ENCODE measurements at regions not wholly inside any gene's neighbourhood (a gene's known extent, or its start where the extent isn't known, plus 50 kb on each side); places are given as distances from the start of the nearest gene placed in this dataset.

DNA sequence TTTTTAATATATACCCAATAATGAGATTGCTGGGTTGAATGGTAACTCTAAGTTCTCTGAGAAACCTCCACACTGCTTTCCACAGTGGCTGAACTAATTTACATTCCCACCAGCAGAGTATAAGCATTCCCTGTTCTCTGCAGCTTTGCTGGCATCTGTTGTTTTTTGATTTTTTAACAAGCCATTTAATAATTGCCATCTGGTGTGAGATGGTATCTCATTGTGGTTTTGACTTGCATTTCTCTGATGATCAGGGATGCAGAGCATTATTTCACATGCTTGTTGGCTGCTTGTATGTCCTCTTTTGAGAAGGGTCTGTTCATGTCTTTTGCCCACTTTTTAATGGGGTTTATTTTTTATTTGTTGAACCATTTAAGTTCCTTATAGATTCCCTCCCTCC, 75.0 kb upstream of the EPHB3 start:
- Histone ChIP-seq H3K9me3 (no peaks in the 10 kb centered on the region), H3K4me3 (no peak overlapping the region), H3K36me3 (no peaks in the 10 kb centered on the region), H3K4me1 (peaks cover 0 to 9% (median 0%) of the 10 kb centered on the region in 6 donors), H3K27me3 (replicated peaks in 1 of 7) (peaks cover 0 to 13% (median 5%) of the 10 kb centered on the region in 7 donors), H3K27ac (no peak overlapping the region)
- intact Hi-C loops (cut with DNase I; ENCODE audit: low total_unique reads), result no loop called here
- TF ChIP-seq POLR2A (IDR thresholded peaks at IDR 0.05) (no peak), POLR2AphosphoS5 (IDR thresholded peaks at IDR 0.05) (no peak)
- TF ChIP-seq, protein P1, sequence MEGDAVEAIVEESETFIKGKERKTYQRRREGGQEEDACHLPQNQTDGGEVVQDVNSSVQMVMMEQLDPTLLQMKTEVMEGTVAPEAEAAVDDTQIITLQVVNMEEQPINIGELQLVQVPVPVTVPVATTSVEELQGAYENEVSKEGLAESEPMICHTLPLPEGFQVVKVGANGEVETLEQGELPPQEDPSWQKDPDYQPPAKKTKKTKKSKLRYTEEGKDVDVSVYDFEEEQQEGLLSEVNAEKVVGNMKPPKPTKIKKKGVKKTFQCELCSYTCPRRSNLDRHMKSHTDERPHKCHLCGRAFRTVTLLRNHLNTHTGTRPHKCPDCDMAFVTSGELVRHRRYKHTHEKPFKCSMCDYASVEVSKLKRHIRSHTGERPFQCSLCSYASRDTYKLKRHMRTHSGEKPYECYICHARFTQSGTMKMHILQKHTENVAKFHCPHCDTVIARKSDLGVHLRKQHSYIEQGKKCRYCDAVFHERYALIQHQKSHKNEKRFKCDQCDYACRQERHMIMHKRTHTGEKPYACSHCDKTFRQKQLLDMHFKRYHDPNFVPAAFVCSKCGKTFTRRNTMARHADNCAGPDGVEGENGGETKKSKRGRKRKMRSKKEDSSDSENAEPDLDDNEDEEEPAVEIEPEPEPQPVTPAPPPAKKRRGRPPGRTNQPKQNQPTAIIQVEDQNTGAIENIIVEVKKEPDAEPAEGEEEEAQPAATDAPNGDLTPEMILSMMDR (IDR thresholded peaks at IDR 0.05 in 8 of 11, conservative IDR thresholded peaks at IDR 0.05 in 3 of 11), result no peak
- no peak for DNase-seq

DNA sequence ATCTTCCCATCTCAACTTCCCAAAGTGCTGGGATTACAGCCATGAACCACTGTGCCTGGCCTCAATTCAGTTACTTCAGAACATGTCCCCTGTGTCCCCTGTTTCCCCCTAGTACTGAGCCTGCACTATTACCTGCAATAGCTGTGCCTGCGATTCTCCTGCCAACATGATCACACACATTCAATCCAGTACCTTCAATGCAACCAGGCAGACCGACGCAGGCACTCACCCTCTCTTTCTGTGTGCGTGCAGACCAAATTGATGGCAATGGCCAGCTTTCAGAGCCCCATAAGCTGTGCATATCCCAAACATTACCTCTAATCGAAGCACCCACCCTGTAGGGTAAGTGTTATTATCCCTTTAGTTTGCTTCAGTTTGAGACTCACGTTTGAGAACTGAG, 73.0 kb upstream of the EPHB3 start:
- Histone ChIP-seq H3K9me3 (no peaks in the 10 kb centered on the region), H3K27me3 (replicated peaks in 1 of 7) (peaks cover 0 to 33% (median 16%) of the 10 kb centered on the region in 7 donors), H3K4me1 (peaks cover 0 to 27% (median 6%) of the 10 kb centered on the region in 6 donors), H3K36me3 (no peaks in the 10 kb centered on the region), H3K27ac (no peak overlapping the region), H3K4me3 (no peak overlapping the region)
- intact Hi-C loops (cut with DNase I; ENCODE audit: low total_unique reads), result no loop called here
- 84 to 92% (median 91%) methylated on average over 6 of the region's 6 CpGs for WGBS, 5 donors
- TF ChIP-seq, protein P1 (IDR thresholded peaks at IDR 0.05 in 8 of 11, conservative IDR thresholded peaks at IDR 0.05 in 3 of 11), result no peak
- TF ChIP-seq POLR2AphosphoS5 (IDR thresholded peaks at IDR 0.05) (no peak), POLR2A (IDR thresholded peaks at IDR 0.05) (no peak)
- DNase-seq, result no peak

DNA sequence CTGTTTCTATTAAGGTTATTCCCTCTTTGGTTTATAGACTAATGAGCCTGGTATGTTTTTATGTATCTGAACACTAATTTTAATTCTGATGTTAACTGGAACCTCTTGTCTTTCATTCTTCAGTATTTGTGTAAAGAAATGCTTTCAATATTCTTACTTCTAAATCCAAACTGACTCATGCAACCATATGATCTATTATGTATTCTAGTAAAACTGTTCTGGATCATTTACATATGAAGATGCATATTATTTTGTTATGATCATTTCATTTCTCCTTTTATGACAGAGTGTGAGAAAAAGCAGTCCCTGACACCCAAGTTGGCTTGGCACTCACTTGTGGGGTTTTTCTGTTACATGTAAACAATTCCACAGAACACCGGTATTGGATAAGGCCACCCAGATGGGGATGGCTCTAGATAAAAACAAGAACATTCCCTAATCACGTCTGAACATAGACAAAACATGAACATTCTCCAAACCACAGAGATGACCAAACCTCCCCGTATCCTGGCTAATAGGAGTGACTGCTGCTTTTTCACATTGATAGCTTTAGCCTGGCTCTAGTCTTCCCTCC, 72.2 kb upstream of the EPHB3 start:
- DNase-seq, result no peak
- intact Hi-C loops (cut with DNase I; ENCODE audit: low total_unique reads), result no loop called here
- H3K4me3 ChIP-seq, result no peak overlapping the region
- peaks cover 0 to 38% (median 18%) of the 10 kb centered on the region in 7 donors for H3K27me3 ChIP-seq (replicated peaks in 1 of 7)
- peaks cover 0 to 29% (median 6%) of the 10 kb centered on the region in 6 donors for H3K4me1 ChIP-seq
- 43 to 66% (median 52%) methylated on average over 3 of the region's 3 CpGs for WGBS, 5 donors
- TF ChIP-seq, protein P1 (IDR thresholded peaks at IDR 0.05 in 8 of 11, conservative IDR thresholded peaks at IDR 0.05 in 3 of 11), result no peak
- no peak for TF ChIP-seq POLR2A (IDR thresholded peaks at IDR 0.05)
- TF ChIP-seq POLR2AphosphoS5 (IDR thresholded peaks at IDR 0.05), result no peak
- H3K27ac ChIP-seq, result no peak overlapping the region
- H3K9me3 ChIP-seq, result no peaks in the 10 kb centered on the region
- no peaks in the 10 kb centered on the region for H3K36me3 ChIP-seq

DNA sequence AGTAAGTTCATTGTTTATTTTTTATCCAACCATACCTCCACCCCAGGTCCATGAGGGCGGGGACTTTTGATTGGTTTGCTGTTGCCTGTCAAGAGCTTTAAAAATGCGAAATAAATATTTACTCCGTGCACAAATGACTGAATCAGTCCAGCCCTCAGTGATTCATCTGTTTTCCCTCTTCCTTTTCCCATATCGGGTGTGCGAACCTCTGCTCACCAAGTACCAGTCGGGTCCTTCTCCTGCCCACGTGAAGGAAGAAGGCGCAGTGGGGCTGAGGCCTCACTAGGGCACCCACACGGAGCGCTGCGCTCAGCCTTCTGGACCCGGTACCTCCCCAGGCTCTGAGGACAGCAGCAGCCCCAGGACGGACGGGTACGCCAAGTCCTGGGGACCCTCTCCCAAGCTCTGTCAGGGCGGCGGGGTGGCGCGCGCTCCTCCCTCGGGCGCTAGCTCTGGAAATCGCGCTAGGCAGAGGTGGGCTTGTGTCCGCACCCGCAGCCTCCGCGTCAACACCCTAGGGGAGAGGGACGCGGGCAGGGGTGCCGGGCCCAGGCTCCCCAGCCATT, 70.5 kb upstream of the EPHB3 start:
- Histone ChIP-seq H3K27me3 (replicated peaks in 1 of 7) (peaks cover 0 to 55% (median 18%) of the 10 kb centered on the region in 7 donors), H3K9me3 (no peaks in the 10 kb centered on the region), H3K27ac (no peak overlapping the region), H3K4me3 (no peak overlapping the region), H3K36me3 (no peaks in the 10 kb centered on the region), H3K4me1 (peaks cover 0 to 29% (median 6%) of the 10 kb centered on the region in 6 donors)
- WGBS, 5 donors, result 61 to 82% (median 78%) methylated on average over 30 to 31 of the region's 31 CpGs
- DNase-seq, result no peak
- no peak for TF ChIP-seq POLR2AphosphoS5 (IDR thresholded peaks at IDR 0.05)
- TF ChIP-seq, protein P1 (IDR thresholded peaks at IDR 0.05 in 8 of 11, conservative IDR thresholded peaks at IDR 0.05 in 3 of 11), result no peak
- no peak for TF ChIP-seq POLR2A (IDR thresholded peaks at IDR 0.05)
- intact Hi-C loops (cut with DNase I; ENCODE audit: low total_unique reads), result no loop called here

Data from spleen (tissue), 11 donors.